ES-I3 (cell line): ENCODE measurements at regions not wholly inside any gene's neighbourhood (a gene's known extent, or its start where the extent isn't known, plus 50 kb on each side); places are given as distances from the start of the nearest gene placed in this dataset.

Source experiments
- H3K36me3 ChIP-seq: 2 replicates; pipeline ENCODE4 v1.6.1; 2013; ENCODE audit warnings: mild to moderate bottlenecking, low read length, control low read depth, moderate library complexity; ENCODE audit not compliant: insufficient read depth
- H3K4me1 ChIP-seq: 2 replicates; pipeline ENCODE4 v1.6.1; 2013; ENCODE audit warnings: mild to moderate bottlenecking, control low read depth, low read length; ENCODE audit not compliant: insufficient read depth
- H3K9ac ChIP-seq: 2 replicates; pipeline ENCODE4 v1.6.1; 2013; ENCODE audit warnings: low read depth, mild to moderate bottlenecking, low read length, moderate library complexity
- H3K9me3 ChIP-seq: 2 replicates; pipeline ENCODE4 v1.6.1; 2013; ENCODE audit warnings: mild to moderate bottlenecking, low read length, moderate library complexity; ENCODE audit not compliant: control insufficient read depth, insufficient read depth

DNA sequence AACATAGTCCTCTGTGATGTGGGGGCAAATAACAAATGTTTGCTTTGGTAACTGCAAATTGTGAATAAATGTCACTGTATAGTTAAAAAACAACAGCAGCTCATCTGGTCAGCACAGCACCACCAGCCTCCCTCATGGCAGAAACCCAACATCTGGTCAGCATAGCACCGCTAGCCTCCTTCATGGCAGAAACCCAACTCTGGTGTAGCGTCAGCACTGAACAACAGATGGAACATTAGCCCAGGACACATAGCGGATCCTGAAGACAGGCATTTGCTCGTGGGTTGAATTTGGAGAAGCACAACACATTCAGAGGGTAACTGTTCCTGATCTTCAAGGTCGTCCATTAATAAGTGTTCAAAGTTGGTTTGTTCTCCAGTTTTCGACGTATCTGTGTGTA, 265.9 kb downstream of the DLL1 start:
- H3K36me3 ChIP-seq = no peaks in the 10 kb centered on the region
- no peak overlapping the region for H3K9ac ChIP-seq
- H3K4me1 ChIP-seq = peaks cover 11% of the 10 kb centered on the region; the same call in 1 of the 2 replicates
- H3K9me3 ChIP-seq = no peaks in the 10 kb centered on the region

- H3K9ac ChIP-seq = no peak overlapping the region
- peaks cover 11% of the 10 kb centered on the region; the same call in 1 of the 2 replicates for H3K4me1 ChIP-seq
- no peaks in the 10 kb centered on the region for H3K36me3 ChIP-seq
- no peaks in the 10 kb centered on the region for H3K9me3 ChIP-seq
Observed at GRCh38 chr6:170023620-170024521, 267.0 kb downstream of the DLL1 start.

- H3K36me3 ChIP-seq = no peaks in the 10 kb centered on the region
- H3K9ac ChIP-seq = no peak overlapping the region
- H3K9me3 ChIP-seq = no peaks in the 10 kb centered on the region
- H3K4me1 ChIP-seq = peaks cover 11% of the 10 kb centered on the region; the same call in 1 of the 2 replicates
Observed at GRCh38 chr6:170022827-170023619, 267.9 kb downstream of the DLL1 start.

DNA sequence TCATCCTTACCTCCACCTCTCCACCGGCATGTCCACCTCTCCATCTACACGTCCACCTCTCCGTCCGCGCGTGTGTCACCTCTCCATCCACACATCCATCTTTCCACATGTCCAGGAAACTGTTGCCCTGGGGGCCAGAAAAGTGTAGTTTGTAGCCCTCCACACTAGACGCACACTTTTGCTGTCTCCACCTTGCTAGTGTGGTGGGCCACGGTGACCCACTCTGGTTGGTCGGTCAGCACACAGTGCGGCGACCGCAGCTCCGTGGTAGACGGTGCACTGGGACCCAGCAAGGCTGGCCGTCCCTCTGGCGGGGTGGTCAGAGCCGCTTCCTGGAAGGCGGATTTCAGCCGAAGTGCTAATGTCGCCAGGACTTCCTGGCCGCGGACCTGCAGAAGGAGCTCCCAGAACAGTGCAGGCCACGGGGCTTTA, 268.6 kb downstream of the DLL1 start:
- H3K9ac ChIP-seq = no peak overlapping the region
- H3K36me3 ChIP-seq = no peaks in the 10 kb centered on the region
- H3K9me3 ChIP-seq = no peaks in the 10 kb centered on the region
- peaks cover 11% of the 10 kb centered on the region; the same call in 1 of the 2 replicates for H3K4me1 ChIP-seq

- H3K9ac ChIP-seq = no peak overlapping the region
- peaks cover 6% of the 10 kb centered on the region; the same call in 1 of the 2 replicates for H3K4me1 ChIP-seq
- no peaks in the 10 kb centered on the region for H3K36me3 ChIP-seq
- no peaks in the 10 kb centered on the region for H3K9me3 ChIP-seq
Observed at GRCh38 chr6:170021579-170021978, 269.3 kb downstream of the DLL1 start.

DNA sequence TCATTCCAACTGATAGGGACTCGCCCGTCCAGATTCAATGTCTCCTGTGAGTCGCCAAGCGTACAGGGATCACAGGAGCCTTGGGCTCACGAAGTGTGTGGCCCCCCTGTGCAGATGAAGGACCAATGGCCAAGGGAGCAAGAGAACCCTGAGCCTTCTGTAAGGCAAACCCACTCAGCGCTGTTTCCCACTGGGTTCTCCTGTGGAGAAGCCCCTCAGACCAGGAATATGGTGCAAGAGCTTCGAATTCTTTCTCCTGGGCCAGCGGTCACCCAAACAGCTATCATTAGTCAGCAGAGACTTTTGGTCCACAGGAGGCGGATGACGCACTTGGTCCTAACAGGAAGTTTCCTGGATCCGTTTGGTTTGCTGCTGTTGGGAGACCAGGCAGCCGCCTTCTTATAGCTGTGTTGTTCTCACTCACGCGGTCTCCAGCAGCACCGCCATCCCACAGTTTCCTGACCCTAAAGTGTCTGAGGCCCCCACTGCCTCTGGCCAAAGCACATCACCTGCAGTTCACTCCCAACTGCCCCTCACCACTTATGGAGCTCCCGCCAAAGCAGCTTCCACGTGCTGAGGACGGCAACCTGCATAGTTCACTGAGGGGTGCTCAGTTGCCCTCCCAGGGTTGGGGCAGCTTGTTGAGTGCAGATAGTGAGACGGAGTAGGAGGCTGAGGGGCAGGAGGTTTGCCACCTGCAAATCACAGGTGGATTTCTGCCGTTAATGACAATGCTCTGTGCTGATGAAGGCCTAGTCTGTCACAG, 268.6 kb downstream of the ERMARD start:
- Histone ChIP-seq H3K36me3 (no peaks in the 10 kb centered on the region), H3K4me1 (no peaks in the 10 kb centered on the region), H3K9ac (no peak overlapping the region), H3K9me3 (no peaks in the 10 kb centered on the region)

DNA sequence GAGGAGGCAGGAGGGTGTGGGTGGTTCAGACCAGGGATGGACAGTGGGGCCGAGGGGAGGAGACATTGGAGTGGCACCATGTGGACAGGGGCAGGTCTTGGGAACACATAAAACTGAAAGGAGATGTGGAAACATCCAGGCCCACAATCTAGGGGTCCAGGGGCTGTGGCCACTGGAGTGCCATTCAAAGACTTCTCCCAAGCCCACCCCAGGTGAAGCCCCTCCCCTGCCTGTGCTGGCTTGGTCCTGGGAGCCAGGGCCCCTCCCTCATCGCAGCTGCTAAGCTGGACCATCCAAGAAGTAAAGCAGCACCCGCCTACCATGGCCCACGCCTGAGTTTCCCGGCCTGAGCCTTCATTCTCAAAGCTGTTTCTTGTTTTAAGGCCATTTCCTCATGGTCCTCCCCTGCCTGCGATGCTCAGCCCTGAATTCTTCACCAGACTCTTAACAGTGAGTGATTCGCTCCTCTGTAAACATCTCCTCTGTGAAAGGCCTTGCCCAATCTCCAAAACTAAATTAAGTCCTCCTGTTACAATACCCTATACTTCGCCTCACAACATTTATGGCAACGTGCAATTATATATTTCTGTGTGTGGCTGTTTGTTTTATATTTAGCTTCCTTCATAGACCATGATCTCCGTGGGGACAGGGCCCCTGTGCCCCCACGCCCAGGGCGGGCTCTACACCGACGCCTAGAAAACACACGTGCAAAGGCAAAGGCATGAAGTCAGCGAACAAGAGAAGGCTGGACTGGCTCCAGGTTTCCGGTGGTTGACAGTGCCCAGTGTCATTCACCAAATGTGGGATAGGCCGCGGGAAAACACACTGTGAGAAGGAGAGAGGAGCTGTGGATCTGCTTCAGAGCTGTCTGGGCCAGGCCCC, 267.8 kb downstream of the ERMARD start:
- Histone ChIP-seq H3K4me1 (no peaks in the 10 kb centered on the region), H3K9me3 (no peaks in the 10 kb centered on the region), H3K9ac (no peak overlapping the region), H3K36me3 (no peaks in the 10 kb centered on the region)

DNA sequence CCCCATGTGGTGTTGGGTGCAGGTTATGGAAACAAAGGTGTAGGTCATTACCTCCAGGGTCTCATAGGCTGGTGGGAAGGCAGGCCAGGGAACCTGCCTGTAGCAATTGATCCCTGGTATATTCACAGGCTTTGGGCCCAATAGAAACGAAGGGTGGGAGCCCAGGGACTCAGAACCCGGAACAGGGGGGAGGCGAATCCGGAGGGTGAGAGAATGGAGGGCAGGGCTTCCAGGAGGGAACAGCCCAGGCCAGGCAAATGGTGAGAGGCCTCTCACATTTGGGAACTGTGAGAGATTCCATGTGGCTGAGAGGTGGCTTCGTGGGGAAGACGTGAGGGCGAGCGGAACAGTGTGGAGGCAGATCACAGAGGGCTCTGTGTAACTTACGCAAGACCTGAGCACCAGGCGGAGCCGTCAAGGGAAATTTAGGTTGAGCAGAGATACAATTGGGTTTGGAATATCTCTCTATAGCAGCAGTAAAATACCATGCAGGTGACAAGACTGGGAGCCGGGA, 267.1 kb downstream of the ERMARD start:
- Histone ChIP-seq H3K9ac (no peak overlapping the region), H3K4me1 (no peaks in the 10 kb centered on the region), H3K9me3 (no peaks in the 10 kb centered on the region), H3K36me3 (no peaks in the 10 kb centered on the region)

GRCh38 chr6:170017603-170018320, 266.3 kb downstream of the ERMARD start:
- H3K9ac ChIP-seq = no peak overlapping the region
- no peaks in the 10 kb centered on the region for H3K4me1 ChIP-seq
- H3K9me3 ChIP-seq = no peaks in the 10 kb centered on the region
- no peaks in the 10 kb centered on the region for H3K36me3 ChIP-seq

DNA sequence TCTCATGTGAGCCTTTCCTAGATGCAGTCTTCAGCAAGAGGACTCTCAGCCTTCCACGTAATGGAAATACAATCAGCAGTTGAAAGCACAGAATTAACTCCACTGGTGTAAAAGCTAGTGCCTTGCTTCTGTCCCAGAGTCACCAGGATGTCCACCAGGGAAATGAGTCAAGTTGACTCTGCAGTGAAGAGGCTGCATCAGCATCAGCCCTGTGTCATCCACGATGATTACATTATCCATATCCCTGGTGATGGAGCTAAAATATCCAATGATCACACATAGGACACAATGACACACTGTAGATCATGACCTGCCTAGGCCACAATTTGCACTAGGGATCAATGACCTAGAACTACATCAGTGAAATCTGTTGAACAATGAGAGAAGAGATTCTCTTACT, 262.4 kb downstream of the ERMARD start:
- no peaks in the 10 kb centered on the region for H3K9me3 ChIP-seq
- H3K36me3 ChIP-seq = no peaks in the 10 kb centered on the region
- no peaks in the 10 kb centered on the region; the same call in 1 of the 2 replicates for H3K4me1 ChIP-seq
- H3K9ac ChIP-seq = no peak overlapping the region

- Histone ChIP-seq H3K4me1 (peaks cover 12% of the 10 kb centered on the region), H3K9ac (no peak overlapping the region), H3K9me3 (no peaks in the 10 kb centered on the region), H3K36me3 (no peaks in the 10 kb centered on the region)
Observed at GRCh38 chr6:170012037-170012330, 260.6 kb downstream of the ERMARD start.

DNA sequence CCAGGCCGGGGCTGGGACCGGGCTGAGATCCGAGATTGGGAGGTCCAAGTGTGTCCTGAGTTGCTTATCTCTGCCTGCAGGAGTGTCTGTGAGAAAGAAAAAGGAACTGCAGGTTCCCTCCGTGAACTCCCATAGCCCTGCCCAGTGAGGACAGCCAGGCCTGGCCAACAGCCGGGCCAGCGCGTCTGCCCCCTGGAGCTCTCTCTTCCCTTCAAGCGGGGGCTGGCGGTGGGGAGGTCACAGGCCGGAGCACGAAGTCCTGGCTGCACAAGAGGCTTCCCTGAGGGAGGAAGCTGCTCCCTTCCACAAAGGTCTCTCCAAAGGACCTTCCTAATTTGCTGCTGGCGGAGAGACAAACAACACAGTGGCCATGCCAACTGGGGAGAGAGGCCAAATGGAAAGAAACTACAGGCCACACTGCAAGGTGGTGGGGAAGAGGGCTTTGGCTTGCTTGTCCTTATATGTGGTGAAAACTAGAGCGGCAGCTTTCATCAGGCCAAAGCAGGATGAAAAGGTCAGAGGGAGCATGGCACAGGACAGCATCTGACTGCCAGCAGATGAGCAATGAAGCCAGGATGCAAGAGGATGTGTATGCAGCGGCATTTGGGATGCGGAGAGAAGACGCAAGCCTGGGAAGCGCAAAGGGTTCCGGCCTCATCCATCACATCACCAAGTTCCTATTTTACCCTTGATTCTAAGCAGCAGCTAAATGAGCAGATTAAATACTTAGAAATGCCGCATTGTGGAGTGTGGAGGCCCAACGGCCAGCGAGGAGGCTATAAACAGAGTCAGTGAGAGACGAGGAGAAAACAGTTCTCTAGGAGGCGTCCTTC, 260.0 kb downstream of the ERMARD start:
- Histone ChIP-seq H3K4me1 (peaks cover 18% of the 10 kb centered on the region), H3K9ac (no peak overlapping the region), H3K36me3 (no peaks in the 10 kb centered on the region), H3K9me3 (no peaks in the 10 kb centered on the region)
